ENCODE measurements at regions not wholly inside any gene's neighbourhood (a gene's known extent, or its start where the extent isn't known, plus 50 kb on each side); places are given as distances from the start of the nearest gene placed in this dataset.
"Not testable (repeated sequence)": the region's sequence is repeated elsewhere in the genome, so short reads cannot be mapped to it uniquely, and the experiment has no call there.

DNA sequence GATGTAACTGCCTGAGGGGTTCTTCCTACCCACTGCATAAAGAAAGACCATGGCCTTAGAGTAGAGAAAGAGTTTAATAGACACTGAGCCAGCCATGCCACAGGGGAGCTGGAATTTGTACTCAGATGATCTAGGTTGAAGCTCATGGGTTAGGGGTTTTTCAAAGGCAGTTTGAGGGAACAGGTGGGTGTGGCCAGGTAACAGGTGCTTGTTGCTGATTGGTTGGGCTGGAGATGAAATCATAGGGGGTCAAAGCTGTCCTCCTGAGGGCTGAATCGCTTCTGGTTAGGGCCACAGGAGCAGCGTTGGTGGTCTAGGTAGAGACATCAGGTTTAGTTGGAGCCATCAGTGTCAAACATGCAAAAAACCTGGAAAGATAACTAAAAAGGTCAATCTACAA, 59.2 kb upstream of the CSNK1A1L start:
- Histone ChIP-seq H2AFZ (ENCODE audit: low read length) (no peak overlapping the region), H4K91ac (ENCODE audit: low read depth, low read length, poor library complexity) (no peak overlapping the region), H3K36me3 (replicated peaks in 1 of 2; ENCODE audit: control insufficient read depth in 2 of 2, insufficient read depth in 2 of 2, low read length in 2 of 2) (no peaks in the 10 kb centered on the region), H3K23ac (ENCODE audit: low read depth, low read length, poor library complexity) (no peak overlapping the region), H2AK5ac (ENCODE audit: low read depth, low read length) (no peak overlapping the region), H2BK120ac (ENCODE audit: low read depth, low read length) (no peak overlapping the region), H3K18ac (ENCODE audit: low read length) (no peak overlapping the region), H2BK15ac (ENCODE audit: low read length) (no peak overlapping the region), H3K4me1 (ENCODE audit: control insufficient read depth in 2 of 2, insufficient read depth in 1 of 2, low read depth in 1 of 2, low read length in 2 of 2) (no peaks in the 10 kb centered on the region), H3K9ac (ENCODE audit: low read depth, low read length, poor library complexity) (no peak overlapping the region), H3K9me3 (replicated peaks in 1 of 2; ENCODE audit: control insufficient read depth in 2 of 2, insufficient read depth in 1 of 2, low read depth in 1 of 2, low read length in 2 of 2) (no peaks in the 10 kb centered on the region), H3K27ac (replicated peaks; ENCODE audit: low read length) (no peak overlapping the region), H4K8ac (ENCODE audit: low read depth, low read length) (no peak overlapping the region), H3K14ac (ENCODE audit: low read length) (no peak overlapping the region), H3K4ac (ENCODE audit: low read length) (no peak overlapping the region), H3K4me2 (ENCODE audit: insufficient read depth, low read length, poor library complexity, severe bottlenecking) (no peak overlapping the region), H3K4me3 (ENCODE audit: low read length in 2 of 2) (no peak overlapping the region), H3K27me3 (ENCODE audit: control insufficient read depth in 3 of 3, insufficient read depth in 3 of 3, low read depth in 1 of 3, low read length in 3 of 3) (no peaks in the 10 kb centered on the region), H3K79me1 (ENCODE audit: low read depth, low read length) (no peaks in the 10 kb centered on the region), H2BK5ac (ENCODE audit: low read length) (no peak overlapping the region), H2BK12ac (ENCODE audit: low read length) (no peak overlapping the region)
- no peak for DNase-seq (ENCODE audit: low spot score)
- WGBS, 2 donors (ENCODE audit: extremely low coverage in 2 of 2, insufficient read length in 2 of 2, insufficient replicate concordance in 1 of 2): no CpG with 5 or more reads among the region's 2 CpGs

- no peaks in the 10 kb centered on the region for H3K4me1 ChIP-seq (ENCODE audit: control insufficient read depth in 2 of 2, insufficient read depth in 1 of 2, low read depth in 1 of 2, low read length in 2 of 2)
- no peak overlapping the region for H4K8ac ChIP-seq (ENCODE audit: low read depth, low read length)
- no peaks in the 10 kb centered on the region for H3K9me3 ChIP-seq (replicated peaks in 1 of 2; ENCODE audit: control insufficient read depth in 2 of 2, insufficient read depth in 1 of 2, low read depth in 1 of 2, low read length in 2 of 2)
- H2AFZ ChIP-seq (ENCODE audit: low read length): no peak overlapping the region
- no peak overlapping the region for H3K27ac ChIP-seq (replicated peaks; ENCODE audit: low read length)
- H3K79me1 ChIP-seq (ENCODE audit: low read depth, low read length): no peaks in the 10 kb centered on the region
- no peak overlapping the region for H2BK15ac ChIP-seq (ENCODE audit: low read length)
- no peak overlapping the region for H3K4ac ChIP-seq (ENCODE audit: low read length)
- no peak overlapping the region for H2AK5ac ChIP-seq (ENCODE audit: low read depth, low read length)
- H4K91ac ChIP-seq (ENCODE audit: low read depth, low read length, poor library complexity): no peak overlapping the region
- H3K18ac ChIP-seq (ENCODE audit: low read length): no peak overlapping the region
- H3K4me2 ChIP-seq (ENCODE audit: insufficient read depth, low read length, poor library complexity, severe bottlenecking): no peak overlapping the region
- no peaks in the 10 kb centered on the region for H3K27me3 ChIP-seq (ENCODE audit: control insufficient read depth in 3 of 3, insufficient read depth in 3 of 3, low read depth in 1 of 3, low read length in 3 of 3)
- no peak overlapping the region for H2BK120ac ChIP-seq (ENCODE audit: low read depth, low read length)
- H3K23ac ChIP-seq (ENCODE audit: low read depth, low read length, poor library complexity): no peak overlapping the region
- no peak overlapping the region for H3K9ac ChIP-seq (ENCODE audit: low read depth, low read length, poor library complexity)
- DNase-seq (ENCODE audit: low spot score): no peak
- WGBS, 2 donors (ENCODE audit: extremely low coverage in 2 of 2, insufficient read length in 2 of 2, insufficient replicate concordance in 1 of 2): no CpG with 5 or more reads among the region's 3 CpGs
- H3K36me3 ChIP-seq (replicated peaks in 1 of 2; ENCODE audit: control insufficient read depth in 2 of 2, insufficient read depth in 2 of 2, low read length in 2 of 2): no peaks in the 10 kb centered on the region
- no peak overlapping the region for H3K4me3 ChIP-seq (ENCODE audit: low read length in 2 of 2)
- H2BK5ac ChIP-seq (ENCODE audit: low read length): no peak overlapping the region
- H2BK12ac ChIP-seq (ENCODE audit: low read length): no peak overlapping the region
- H3K14ac ChIP-seq (ENCODE audit: low read length): no peak overlapping the region
Measured at GRCh38 chr13:37163641-37164265, 58.3 kb upstream of the CSNK1A1L start.

GRCh38 chr13:37158481-37158880, 53.0 kb upstream of the CSNK1A1L start:
- Histone ChIP-seq H2AK5ac (ENCODE audit: low read depth, low read length) (no peak overlapping the region), H3K36me3 (replicated peaks in 1 of 2; ENCODE audit: control insufficient read depth in 2 of 2, insufficient read depth in 2 of 2, low read length in 2 of 2) (no peaks in the 10 kb centered on the region), H3K27me3 (ENCODE audit: control insufficient read depth in 3 of 3, insufficient read depth in 3 of 3, low read depth in 1 of 3, low read length in 3 of 3) (no peaks in the 10 kb centered on the region), H3K4me1 (ENCODE audit: control insufficient read depth in 2 of 2, insufficient read depth in 1 of 2, low read depth in 1 of 2, low read length in 2 of 2) (no peaks in the 10 kb centered on the region), H2AFZ (ENCODE audit: low read length) (no peak overlapping the region), H3K27ac (replicated peaks; ENCODE audit: low read length) (no peak overlapping the region), H2BK12ac (ENCODE audit: low read length) (no peak overlapping the region), H2BK15ac (ENCODE audit: low read length) (no peak overlapping the region), H3K23ac (ENCODE audit: low read depth, low read length, poor library complexity) (no peak overlapping the region), H3K9ac (ENCODE audit: low read depth, low read length, poor library complexity) (no peak overlapping the region), H3K4me2 (ENCODE audit: insufficient read depth, low read length, poor library complexity, severe bottlenecking) (no peak overlapping the region), H3K9me3 (replicated peaks in 1 of 2; ENCODE audit: control insufficient read depth in 2 of 2, insufficient read depth in 1 of 2, low read depth in 1 of 2, low read length in 2 of 2) (no peaks in the 10 kb centered on the region), H3K14ac (ENCODE audit: low read length) (no peak overlapping the region), H3K4me3 (ENCODE audit: low read length in 2 of 2) (no peak overlapping the region), H4K91ac (ENCODE audit: low read depth, low read length, poor library complexity) (no peak overlapping the region), H2BK120ac (ENCODE audit: low read depth, low read length) (no peak overlapping the region), H2BK5ac (ENCODE audit: low read length) (no peak overlapping the region), H3K79me1 (ENCODE audit: low read depth, low read length) (no peaks in the 10 kb centered on the region), H3K18ac (ENCODE audit: low read length) (no peak overlapping the region), H4K8ac (ENCODE audit: low read depth, low read length) (no peak overlapping the region), H3K4ac (ENCODE audit: low read length) (no peak overlapping the region)
- WGBS, 2 donors (ENCODE audit: extremely low coverage in 2 of 2, insufficient read length in 2 of 2, insufficient replicate concordance in 1 of 2): no CpG with 5 or more reads among the region's 2 CpGs
- DNase-seq (ENCODE audit: low spot score): no peak

DNA sequence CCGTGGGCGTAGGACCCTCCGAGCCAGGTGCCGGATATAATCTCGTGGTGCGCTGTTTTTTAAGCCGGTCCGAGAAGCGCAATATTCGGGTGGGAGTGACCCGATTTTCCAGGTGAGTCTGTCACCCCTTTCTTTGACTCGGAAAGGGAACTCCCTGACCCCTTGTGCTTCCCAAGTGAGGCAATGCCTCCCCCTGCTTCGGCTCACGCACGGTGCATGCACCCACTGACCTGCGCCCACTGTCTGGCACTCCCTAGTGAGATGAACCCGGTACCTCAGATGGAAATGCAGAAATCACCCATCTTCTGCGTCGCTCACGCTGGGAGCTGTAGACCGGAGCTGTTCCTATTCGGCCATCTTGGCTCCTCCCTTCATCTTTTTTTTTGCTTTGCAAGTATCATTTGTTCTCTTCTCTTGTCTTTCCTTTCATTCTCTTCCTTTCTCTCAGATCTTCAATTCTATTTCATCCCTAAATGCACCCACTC, 50.2 kb upstream of the CSNK1A1L start:
- not testable (repeated sequence) for H3K27me3 ChIP-seq (ENCODE audit: control insufficient read depth in 3 of 3, insufficient read depth in 3 of 3, low read depth in 1 of 3, low read length in 3 of 3); H2BK120ac ChIP-seq (ENCODE audit: low read depth, low read length); H3K4me1 ChIP-seq (ENCODE audit: control insufficient read depth in 2 of 2, insufficient read depth in 1 of 2, low read depth in 1 of 2, low read length in 2 of 2)

More for the DNA sequence above, 50.2 kb upstream of the CSNK1A1L start:
- H3K9ac ChIP-seq (ENCODE audit: low read depth, low read length, poor library complexity); H3K79me1 ChIP-seq (ENCODE audit: low read depth, low read length); H3K27ac ChIP-seq (replicated peaks; ENCODE audit: low read length); H3K18ac ChIP-seq (ENCODE audit: low read length); H4K91ac ChIP-seq (ENCODE audit: low read depth, low read length, poor library complexity); H2BK15ac ChIP-seq (ENCODE audit: low read length); H3K36me3 ChIP-seq (replicated peaks in 1 of 2; ENCODE audit: control insufficient read depth in 2 of 2, insufficient read depth in 2 of 2, low read length in 2 of 2); H2BK12ac ChIP-seq (ENCODE audit: low read length); H3K23ac ChIP-seq (ENCODE audit: low read depth, low read length, poor library complexity); H2BK5ac ChIP-seq (ENCODE audit: low read length); H3K14ac ChIP-seq (ENCODE audit: low read length); H3K4ac ChIP-seq (ENCODE audit: low read length); H2AK5ac ChIP-seq (ENCODE audit: low read depth, low read length); H3K9me3 ChIP-seq (replicated peaks in 1 of 2; ENCODE audit: control insufficient read depth in 2 of 2, insufficient read depth in 1 of 2, low read depth in 1 of 2, low read length in 2 of 2); DNase-seq (ENCODE audit: low spot score); H3K4me2 ChIP-seq (ENCODE audit: insufficient read depth, low read length, poor library complexity, severe bottlenecking); H4K8ac ChIP-seq (ENCODE audit: low read depth, low read length); H3K4me3 ChIP-seq (ENCODE audit: low read length in 2 of 2): not testable (repeated sequence)
- peak overlapping the region; percentile 62 for H2AFZ ChIP-seq (ENCODE audit: low read length)
- WGBS, 2 donors (ENCODE audit: extremely low coverage in 2 of 2, insufficient read length in 2 of 2, insufficient replicate concordance in 1 of 2): no CpG with 5 or more reads among the region's 22 CpGs
